NCI-H748 treated with DMSO at 0.1 percent for 48 hours (cell line): ENCODE measurements at regions not wholly inside any gene's neighbourhood (a gene's known extent, or its start where the extent isn't known, plus 50 kb on each side); places are given as distances from the start of the nearest gene placed in this dataset.
"Not testable (repeated sequence)": the region's sequence is repeated elsewhere in the genome, so short reads cannot be mapped to it uniquely, and the experiment has no call there.

ENCODE experiments used
- DNase-seq: peaks from one replicate; lab custom pipeline; 2025; lab: John Stamatoyannopoulos, UW

DNA sequence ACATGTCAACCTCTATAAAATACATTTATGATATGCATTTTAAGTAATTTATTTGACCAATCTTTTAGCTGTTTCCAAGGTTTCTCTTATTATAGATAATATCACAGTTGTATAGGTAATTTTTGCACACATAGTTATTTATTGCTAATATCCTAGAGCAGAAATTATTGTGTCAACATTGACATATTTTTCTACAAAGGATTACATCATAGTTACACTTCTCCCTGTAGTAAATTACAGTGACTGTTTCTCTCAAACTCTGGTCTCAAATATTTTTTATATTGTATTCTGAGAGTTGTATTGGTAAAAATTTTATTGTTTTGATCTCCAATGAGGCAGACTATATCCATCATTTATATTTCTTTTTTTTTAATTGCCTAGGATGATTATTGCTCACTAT is 714.4 kb upstream of the CDH6 start:
- no peak for DNase-seq

DNA sequence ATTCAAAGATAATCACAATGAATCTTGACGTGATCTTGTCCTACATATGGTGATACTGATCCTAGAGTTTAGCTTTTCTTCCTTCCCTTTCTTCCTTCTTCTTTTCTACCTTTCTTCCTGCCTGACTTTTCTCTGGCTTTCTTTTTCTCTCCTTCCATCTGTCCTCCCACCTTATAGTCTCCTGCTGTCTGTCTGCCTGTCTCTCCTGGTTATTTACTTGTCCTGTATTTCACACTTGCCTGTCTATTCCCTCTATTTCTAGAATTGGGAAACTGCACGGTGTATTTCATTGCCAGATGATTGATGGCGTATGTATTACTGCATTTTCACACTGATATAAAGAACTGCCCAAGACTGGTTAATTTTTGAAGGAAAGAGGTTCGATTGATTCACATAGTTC is 718.1 kb upstream of the CDH6 start:
- no peak for DNase-seq

DNA sequence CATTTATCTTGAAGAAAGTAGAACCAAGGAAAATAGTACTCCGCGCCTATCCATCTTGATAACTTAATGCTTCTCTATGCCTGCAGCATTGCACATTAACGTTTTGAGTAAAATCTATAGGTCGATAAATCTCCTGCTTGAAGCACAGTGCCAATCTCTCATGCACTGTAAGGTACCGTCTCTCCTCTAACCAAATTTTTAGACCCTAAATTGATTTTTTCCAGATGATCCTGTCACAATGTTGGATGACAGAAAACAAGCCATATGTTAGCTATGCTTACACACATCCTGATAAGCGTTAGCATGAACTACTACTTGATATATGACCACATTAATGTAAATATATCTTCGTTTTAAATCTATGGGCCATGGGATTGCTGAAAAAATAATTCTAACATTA is 723.8 kb upstream of the CDH6 start:
- DNase-seq = no peak

DNA sequence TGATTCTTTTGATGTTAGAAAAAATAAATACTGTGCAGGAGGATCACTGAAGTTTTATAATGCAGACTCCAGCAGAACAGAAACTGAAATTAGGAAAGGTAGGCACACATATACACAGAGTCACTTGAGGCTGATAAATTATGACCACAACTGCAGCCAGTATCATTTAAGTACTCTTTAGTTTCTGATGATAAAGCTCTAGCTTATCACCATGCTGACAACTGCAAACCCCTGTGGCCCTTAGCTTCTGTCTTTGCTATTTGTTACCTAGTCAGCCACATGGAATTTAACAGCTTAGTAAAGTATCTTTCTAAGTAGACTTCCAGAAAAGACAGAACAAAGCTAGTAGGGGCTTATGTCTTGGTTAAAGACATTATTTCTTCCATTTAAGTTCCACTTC is 734.8 kb upstream of the CDH6 start:
- DNase-seq = no peak

DNA sequence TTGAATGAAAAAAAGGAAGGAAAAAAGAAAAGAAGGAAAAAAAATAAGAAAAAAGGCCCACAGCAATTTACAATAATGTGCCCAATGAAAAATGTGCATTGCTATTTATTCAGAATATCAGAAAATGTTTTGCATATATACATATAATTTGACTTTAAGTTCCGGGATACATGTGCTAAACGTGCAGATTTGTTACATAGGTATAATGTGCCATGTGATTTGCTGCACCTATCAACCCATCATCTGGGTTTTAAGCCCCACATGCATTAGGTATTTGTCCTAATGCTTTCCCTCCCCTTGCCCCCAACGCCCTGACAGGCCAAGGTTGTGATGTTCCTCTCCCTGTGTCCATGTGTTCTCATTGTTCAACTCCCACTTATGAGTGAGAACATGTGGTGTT is 738.0 kb upstream of the CDH6 start:
- not testable (repeated sequence) for DNase-seq

DNA sequence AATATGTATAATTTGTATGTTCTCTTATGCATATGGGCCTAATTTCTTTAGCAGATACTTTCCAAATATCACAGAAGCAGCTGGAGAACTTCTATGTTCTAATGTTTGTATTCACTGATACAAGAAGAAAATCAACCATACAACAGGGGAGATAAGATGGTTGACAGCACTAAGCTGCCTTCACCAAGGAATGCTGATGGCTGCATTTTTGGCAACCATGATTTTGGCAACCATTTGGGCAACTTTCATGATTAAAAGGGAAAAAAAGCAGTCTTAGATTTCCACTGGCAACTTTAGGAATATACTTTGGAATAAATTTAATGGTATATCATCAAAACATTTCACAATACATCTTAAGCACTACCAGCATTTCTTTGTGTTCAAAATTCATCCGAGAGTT is 740.3 kb upstream of the CDH6 start:
- DNase-seq = no peak

DNA sequence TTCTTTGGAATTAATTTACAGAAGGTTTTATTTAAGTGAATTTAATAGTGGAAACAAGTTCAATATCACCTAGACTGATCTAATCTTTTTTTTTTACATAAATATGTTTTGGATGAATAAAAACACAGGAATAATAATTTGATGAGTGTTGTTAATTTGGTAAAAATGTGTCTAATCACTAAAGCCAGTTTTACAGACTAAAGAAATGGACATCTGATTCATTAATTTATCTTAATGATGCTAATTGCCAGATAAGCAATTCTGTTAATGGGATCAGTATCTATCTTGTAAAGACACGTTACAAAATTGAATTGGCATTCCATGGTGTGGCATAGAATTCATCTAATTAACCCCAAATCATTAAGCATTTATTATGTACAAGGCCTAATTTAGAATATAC is 743.3 kb upstream of the CDH6 start:
- DNase-seq = no peak

DNA sequence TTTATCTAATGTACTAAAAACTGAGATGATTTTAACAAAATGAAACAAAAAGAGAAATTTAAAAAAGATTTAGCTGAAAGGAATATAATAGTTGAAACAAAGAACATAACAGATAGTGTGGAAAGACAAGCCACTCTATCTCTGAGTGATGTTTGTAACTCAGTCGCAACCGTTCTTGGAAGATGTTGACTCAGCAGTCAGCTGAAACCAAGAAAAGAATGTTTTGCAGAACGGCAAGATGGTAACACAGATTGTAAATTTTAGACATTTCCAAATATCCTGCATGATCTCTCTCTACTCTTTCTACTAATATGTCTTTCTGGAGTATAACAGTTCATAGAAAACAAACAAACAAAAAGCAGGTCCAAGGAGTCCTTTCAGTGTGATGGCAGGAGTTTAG is 746.1 kb upstream of the CDH6 start:
- DNase-seq = no peak

DNA sequence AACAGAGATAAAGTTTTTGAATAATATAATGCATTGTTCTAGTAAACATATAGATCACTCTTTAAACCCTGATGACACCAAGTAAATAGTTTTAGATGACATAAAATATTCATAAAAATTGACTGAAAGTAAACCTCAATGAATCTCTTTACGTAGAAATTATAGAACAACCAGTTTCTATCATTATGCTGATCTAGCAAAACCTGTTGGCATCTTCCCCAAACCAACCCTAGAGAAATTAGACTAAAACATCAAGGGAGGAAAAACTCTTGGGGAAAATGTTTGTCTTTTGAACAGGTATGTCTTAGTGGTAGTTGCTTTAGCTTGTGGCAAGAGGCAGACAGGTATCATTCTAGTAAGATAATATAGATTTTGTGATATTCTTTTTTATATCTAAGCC is 747.0 kb upstream of the CDH6 start:
- DNase-seq = no peak

DNA sequence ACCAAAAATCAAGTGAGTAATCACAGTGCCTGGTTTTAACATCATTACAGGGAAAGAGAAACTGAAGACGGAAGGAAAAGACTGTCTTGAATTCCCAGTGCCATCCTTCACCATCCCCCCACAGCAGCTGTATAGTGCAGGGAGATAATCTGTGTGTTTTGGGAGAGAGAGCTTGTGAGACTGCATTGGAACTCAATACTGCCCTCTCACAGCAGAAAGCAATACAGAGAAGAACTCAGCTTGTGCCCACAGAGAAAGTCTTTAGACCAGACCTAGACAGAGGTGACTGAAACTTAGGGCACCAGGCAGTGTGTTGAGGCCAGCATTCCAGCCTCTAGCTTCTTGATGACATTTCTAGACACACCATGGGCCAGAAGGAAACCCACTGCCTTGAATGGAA is 754.7 kb upstream of the CDH6 start:
- no peak for DNase-seq

DNA sequence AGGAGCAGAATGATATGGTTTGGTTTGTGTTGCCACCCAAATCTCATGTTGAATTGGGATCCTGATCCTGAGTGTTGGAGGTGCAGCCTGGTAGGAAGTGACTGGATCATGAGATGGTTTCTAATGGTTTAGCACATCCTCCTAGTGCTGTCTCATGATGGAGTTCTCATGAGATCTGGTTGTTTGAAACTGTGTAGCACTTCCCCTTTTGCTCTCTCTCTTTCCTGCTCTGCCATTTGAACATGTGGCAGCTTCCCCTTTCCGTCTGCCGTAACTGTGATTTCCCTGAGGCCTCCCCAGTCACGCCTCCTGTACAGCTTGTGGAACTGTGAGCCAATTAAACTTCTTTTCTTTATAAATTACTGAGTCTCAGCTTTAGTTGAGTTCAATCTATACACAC is 756.8 kb upstream of the CDH6 start:
- DNase-seq = no peak

DNA sequence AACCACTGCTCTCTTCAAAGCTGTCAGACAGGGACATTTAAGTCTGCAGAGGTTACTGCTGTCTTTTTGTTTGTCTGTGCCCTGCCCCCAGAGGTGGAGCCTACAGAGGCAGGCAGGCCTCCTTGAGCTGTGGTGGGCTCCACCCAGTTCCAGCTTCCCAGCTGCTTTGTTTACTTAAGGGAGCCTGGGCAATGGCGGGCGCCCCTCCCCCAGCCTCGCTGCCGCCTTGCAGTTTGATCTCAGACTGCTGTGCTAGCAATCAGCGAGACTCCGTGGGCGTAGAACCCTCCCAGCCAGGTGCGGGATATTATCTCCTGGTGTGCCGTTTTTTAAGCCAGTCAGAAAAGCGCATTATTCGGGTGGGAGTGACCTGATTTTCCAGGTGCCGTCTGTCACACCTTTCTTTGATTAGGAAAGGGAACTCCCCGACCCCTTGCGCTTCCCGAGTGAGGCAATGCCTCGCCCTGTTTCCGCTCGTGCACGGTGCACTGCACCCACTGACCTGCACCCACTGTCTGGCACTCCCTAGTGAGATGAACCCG is 764.5 kb upstream of the CDH6 start:
- DNase-seq = not testable (repeated sequence)

DNA sequence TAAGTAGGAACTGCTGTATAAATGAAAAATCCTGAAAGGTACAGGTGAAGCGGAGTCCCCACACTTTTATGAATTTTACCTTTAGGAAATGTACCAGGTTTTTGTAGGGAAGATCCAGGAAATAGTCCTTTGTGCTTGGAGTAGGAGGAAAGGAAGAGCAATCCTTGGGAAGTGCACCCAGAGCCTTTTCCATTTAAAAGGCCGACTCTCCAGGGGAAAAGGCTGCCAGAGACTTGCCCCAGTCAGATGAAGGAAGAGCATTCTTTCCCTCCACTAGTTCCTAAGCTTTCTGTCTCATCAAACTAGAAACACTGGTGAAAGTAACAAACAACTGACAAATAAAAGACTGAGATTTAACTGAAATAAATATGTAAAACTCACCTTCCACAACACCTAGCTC is 779.4 kb upstream of the CDH6 start:
- DNase-seq = no peak

DNA sequence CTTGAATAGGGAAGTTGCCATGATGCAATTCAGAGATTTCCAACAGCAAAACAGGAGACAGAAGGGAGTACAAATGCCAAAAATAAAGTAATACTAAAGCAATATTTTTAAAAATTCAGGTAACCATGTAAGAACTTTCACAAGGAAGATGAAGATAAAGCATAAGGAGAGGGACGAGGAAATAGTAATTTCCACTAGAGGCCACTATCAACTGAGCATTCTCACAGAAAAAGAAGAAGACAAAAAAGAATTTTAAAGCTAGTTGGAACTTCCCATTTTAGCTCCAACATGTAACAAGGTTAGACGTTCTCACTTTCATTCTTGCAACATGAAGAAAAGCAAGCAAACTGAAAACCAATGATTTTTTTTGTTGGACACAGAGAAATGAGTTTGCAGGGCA is 779.9 kb upstream of the CDH6 start:
- DNase-seq = no peak

DNA sequence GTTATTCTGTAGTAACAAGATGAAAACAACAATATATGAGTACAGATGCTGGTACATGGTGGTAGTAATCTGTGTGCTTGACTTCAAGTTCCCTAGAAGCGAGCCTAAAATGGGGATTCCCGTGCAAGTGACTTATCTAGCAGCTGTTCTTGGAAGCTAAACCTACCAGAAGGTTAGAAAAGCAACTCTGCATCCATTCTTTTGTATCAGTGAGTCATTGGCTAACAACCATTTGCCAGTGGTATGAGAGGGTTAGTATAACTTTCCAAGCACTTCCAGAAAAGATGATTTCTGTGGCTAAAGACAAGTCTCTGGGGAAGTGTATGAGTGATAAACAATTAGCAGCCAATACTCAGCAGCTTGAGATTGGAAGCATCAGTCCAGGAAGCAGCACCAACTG is 787.7 kb upstream of the CDH6 start:
- DNase-seq = no peak

DNA sequence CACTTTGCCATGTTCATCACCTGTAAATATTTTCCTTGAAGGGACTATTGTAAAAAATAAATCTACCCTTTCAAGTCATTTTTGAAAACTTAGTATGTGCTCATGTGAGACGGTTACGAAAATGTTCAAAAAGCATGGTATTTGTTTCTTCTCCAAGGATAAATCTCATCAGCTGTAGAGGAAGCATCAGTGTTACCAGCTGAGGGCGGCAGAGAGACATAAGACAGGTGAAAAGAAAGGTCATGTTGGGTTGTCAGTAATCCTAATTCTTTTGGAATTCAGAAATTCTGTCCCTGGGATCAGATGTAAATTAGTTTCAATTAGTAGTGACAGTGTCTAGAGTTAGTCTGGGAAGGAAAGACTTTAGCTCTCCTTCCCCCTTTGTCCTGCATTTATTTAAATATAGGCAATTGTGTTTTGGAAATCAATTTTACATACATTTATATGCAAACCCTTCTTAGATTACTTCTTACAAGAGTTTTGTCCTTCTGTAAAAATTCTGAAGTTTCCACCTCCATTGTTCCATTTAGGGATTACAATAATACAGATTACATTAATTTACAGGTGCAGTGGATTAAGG is 791.9 kb upstream of the CDH6 start:
- DNase-seq = peak; percentile 79

DNA sequence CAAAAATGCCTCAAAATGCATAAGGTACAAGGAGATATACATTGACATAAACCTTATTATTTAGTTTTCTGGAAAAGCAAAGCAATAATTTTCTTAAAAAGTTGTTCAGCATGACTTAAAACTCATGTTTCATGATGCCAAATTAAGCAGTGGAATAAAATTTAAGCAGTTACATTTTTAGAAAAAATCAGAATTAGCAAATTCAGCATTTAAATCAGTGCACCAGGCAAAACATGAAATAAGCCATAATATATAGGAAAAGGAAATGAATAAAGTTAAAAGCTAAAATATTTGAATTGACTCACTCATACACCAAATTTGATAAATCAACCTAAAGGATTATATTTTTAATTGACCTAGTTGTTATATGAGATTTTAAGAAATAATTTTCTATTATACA is 795.1 kb upstream of the CDH6 start:
- DNase-seq = no peak

DNA sequence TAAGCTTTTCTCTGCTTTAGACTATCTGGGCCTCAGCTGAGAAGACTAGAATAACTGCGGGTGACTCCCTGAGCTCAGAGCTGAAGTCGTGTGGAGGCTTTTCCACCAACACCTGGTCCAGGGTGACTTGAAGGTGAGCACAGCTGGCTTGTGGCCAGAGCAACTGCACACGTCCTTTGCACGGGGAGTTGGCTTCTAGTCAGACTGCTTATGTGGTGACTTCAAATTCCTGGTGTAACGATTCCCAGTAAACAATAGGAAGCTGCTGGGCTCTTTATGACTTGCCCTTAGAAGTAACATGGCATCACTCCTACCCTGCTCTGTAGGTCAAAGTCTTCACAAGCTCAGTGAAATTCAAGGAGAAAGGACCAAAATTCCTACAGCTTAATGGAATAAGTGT is 800.6 kb upstream of the CDH6 start:
- no peak for DNase-seq

DNA sequence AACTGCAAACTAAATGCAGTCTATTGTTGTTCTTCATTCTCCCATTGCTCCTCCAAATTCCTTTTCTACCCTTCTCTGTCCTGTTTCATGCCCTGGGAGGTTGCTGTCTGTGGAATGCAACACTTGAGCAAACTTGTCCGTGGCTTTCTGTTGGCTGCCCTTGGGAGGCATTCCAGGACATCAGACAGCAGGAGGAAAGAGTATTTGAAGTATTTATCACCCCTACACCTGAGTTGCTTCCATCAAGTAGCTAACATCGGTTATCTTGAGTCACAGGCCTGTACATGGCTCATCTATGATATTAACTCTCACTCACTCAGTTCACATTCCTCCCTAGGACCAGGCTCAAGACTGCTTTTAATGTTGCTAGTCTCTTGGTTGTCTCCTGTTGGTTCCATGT is 803.4 kb upstream of the CDH6 start:
- no peak for DNase-seq

DNA sequence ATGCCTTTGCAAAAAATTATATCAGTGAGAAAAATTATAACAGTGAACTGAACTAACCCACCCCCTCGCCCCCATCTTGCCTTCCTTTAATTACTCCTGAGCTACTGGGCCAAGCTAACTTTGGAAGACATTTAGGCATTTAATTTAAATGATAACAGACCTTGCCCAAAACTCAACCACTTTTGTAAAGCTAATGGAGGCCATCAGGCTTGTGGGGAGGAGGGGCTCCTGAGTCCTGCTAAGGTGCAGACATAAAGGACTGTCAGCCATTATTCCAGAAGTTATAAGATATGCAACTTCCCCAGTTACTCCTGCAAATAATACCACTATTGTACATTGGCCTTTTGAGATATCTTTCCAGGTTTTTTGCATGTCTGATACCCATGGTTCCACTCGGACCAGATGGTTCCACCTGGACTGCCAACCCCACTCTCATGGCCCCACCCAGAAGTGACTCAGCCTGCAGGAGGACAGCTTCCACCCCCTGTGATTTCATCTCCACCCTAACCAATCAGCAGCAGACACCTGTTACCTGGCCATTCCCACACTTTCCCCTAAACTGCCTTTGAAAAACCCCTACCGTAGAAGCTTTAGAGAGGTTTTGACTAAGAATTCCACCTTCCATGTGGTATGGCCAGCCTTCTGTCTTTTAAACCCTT is 805.4 kb upstream of the CDH6 start:
- no peak for DNase-seq

DNA sequence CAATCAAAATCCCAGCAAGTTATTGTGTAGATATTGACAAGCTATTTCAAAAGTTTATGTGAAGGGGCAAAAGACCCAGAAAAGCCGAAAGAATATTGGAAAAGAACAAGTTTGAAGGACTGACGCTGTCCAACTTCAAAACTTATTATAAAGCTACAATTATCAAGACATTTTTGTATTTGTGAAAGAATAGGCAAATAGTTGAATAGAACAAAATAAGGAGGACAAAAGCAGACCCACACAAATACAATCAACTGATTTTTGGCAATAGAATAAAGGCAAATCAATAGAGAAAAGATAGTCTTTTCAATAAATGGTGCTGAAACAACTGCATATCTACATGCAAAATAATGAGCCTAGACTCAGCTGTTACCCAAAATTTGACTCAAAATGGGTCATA is 807.7 kb upstream of the CDH6 start:
- DNase-seq = no peak

DNA sequence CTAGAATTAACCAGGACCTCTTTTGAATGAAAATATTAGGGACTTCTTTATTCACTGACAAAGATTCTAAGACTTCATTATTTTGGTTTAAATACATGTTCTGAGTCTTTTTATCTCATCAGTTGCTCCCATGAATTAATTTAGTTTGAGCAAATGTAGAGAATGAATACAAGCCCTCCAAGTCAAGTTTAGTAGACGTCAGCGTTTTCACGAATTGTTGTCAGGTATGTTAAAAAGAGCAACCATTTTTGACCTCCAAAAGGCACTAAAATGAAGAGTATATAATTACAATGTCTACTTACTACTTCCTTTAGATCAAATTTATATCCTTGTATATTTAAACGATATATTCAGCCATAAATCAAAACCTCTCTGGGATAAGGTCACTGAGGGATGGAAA is 809.3 kb upstream of the CDH6 start:
- no peak for DNase-seq

DNA sequence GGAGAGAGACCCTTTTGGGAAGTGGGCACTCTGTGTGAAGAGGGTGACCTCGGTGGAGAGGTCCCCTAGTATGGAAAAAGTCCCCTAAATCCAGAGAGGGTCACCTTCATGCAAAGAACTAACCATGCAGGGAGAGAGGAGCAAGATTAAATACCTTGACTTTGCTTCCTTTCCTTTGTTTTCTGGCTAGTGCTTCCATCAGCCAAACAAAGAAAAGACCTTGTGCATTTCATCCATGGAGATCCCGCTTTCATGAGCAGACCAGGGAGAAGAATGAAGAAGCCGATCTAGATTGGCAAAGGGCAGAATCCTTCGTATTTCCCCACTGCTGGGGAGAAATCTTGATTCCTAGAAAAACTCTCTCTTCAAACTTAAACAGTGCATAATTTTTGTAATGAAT is 813.3 kb upstream of the CDH6 start:
- no peak for DNase-seq

DNA sequence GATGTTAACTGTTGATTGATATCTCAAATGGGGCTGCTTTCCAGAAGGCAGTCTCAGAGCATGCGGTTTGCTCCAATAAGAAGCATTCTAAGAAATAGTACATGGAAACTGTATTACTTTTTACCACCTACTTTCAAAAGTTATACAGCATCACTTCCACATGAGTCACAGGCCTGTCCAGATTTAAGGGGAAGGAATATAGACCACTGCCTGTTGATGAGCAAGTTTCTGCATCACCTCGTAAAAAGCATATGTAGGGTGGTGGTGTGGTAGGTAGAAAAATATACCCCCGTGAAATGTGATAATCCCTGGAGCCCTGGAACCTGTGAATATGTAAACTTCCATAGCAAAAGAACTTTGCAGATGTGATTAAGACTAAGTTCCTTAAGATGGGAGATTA is 816.6 kb upstream of the CDH6 start:
- DNase-seq = no peak
